NT2/D1 (cell line): ENCODE measurements at regions not wholly inside any gene's neighbourhood (a gene's known extent, or its start where the extent isn't known, plus 50 kb on each side); places are given as distances from the start of the nearest gene placed in this dataset.

ENCODE experiments used
- DNase-seq: peaks from one replicate; pipeline ENCODE4 v3.0.0-alpha.2; 2011; ENCODE audit warnings: low read depth, low spot score
- H3K27me3 ChIP-seq: 2 replicates; pipeline ENCODE4 v1.6.0; 2011; ENCODE audit warnings: mild to moderate bottlenecking; ENCODE audit not compliant: insufficient read length, insufficient read depth
- H3K36me3 ChIP-seq: 2 replicates; pipeline ENCODE4 v1.6.1; 2011; ENCODE audit warnings: mild to moderate bottlenecking, low read length, mixed read lengths; ENCODE audit not compliant: insufficient read depth, insufficient read length
- H3K4me1 ChIP-seq: 2 replicates; pipeline ENCODE4 v1.5.1; 2011; ENCODE audit not compliant: insufficient read depth, insufficient read length
- H3K4me3 ChIP-seq: 2 replicates; pipeline ENCODE4 v1.5.1; 2011; ENCODE audit warnings: low read depth; ENCODE audit not compliant: insufficient read length
- H3K9ac ChIP-seq: 2 replicates; pipeline ENCODE4 v1.6.0; 2011; ENCODE audit warnings: low read depth; ENCODE audit not compliant: insufficient read length
- H3K9me3 ChIP-seq: 2 replicates; pipeline ENCODE4 v1.5.1; 2011; ENCODE audit warnings: mild to moderate bottlenecking, low read length; ENCODE audit not compliant: insufficient read depth
- SUZ12 ChIP-seq: IDR thresholded peaks from 2 replicates; pipeline ENCODE4 v1.6.1; 2011; ENCODE audit not compliant: insufficient read length, insufficient read depth; ENCODE audit errors: extremely low read depth
- YY1 ChIP-seq: IDR thresholded peaks from 2 replicates; pipeline ENCODE4 v1.6.1; 2011; ENCODE audit not compliant: insufficient read length, insufficient read depth
- ZNF274 ChIP-seq: IDR thresholded peaks from 2 replicates; pipeline ENCODE4 v1.6.1; 2011; ENCODE audit warnings: mild to moderate bottlenecking, low read depth, low read length

DNA sequence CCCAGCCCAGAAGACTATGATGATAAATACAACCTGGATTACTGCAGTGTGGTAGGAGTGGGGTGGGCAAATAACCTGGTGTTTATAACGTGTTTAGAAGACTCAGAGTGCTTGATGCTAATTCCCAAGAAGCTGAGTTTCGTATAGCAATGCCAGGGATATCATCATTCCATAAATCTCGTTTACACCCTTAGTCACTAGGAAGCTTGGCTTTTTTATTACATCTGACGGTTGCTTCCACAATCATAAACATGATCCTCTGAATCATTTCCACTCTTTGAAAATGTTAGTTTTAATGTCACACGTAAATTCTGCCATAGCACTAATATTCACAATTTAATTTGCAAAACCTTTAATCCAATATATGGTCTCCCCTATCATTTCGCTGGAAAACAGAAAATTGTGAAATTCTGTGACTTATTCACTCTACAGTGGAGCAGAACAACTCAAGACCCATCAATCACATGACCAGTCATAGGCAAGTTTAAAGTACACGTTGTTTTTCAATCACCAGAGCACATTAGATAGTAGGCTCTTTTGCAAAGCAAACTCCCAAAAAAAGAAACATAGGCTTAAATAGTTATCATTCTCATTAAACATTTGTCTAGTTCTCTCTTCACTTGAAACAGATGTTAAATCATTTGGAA lies 321.0 kb downstream of the LTN1 start:
- DNase-seq = no peak
- no peak overlapping the region for H3K4me3 ChIP-seq
- no peak for TF ChIP-seq ZNF274
- TF ChIP-seq YY1 = no peak
- TF ChIP-seq SUZ12 = no peak
- H3K4me1 ChIP-seq = no peaks in the 10 kb centered on the region
- no peak overlapping the region for H3K9ac ChIP-seq
- no peaks in the 10 kb centered on the region for H3K27me3 ChIP-seq
- no peaks in the 10 kb centered on the region for H3K36me3 ChIP-seq
- peaks cover 4% of the 10 kb centered on the region; the same call in 1 of the 2 replicates for H3K9me3 ChIP-seq

DNA sequence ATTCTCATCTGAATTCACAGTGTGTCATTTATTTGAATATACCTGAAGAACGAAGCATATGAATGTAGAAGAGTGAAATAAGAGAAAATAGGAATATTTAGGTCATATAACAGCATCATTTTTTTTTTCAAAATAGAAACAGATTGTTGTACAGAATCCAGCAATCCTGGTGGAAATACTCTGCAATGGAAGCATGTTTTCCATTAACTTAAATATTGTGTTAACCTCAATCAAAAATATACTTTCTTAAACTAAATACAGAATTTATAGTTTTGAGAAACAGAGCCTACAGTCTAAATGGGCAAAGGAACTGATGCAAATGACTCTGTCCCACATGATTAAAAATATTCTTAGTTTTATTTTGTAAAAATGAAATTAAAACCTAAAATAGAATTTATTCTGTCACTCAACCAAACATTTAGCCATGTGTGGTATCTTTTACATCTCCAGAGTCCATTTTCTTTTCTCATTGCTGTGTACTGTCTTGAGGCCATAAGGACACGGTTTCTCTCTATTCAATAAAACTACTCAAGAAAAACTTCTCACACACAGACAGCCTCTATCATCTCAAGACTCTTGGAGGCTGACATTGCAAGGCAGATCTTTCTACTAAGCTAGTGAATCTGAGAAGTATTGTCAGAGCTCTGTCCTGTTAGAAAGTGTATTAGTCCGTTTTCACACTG lies 322.6 kb downstream of the LTN1 start:
- H3K27me3 ChIP-seq = no peaks in the 10 kb centered on the region
- no peak overlapping the region for H3K9ac ChIP-seq
- H3K36me3 ChIP-seq = no peaks in the 10 kb centered on the region
- no peak overlapping the region for H3K4me3 ChIP-seq
- H3K9me3 ChIP-seq = no peaks in the 10 kb centered on the region
- TF ChIP-seq YY1 = no peak
- no peaks in the 10 kb centered on the region for H3K4me1 ChIP-seq
- no peak for DNase-seq

DNA sequence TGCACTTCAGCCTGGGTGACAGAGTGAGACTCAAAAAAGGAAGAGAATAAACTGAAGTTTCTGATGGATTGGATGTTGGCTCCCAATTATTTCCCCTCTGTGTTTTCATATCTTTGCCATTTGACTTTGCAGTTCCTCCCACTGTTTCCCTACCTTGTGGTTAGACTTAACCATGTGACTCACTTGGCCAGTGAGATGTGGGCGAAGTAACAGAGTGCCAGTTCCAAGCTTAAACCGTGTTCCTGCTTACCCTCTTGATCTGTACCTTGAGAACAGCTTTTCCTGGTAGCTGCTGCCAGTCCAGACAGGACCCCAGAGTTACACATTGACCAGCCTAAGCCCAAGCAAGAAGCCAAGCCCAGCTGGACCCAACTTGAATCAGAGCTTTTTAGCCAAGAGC lies 323.4 kb downstream of the LTN1 start:
- Histone ChIP-seq H3K27me3 (no peaks in the 10 kb centered on the region), H3K9ac (no peak overlapping the region), H3K4me1 (no peaks in the 10 kb centered on the region), H3K9me3 (no peaks in the 10 kb centered on the region), H3K36me3 (no peaks in the 10 kb centered on the region), H3K4me3 (no peak overlapping the region)
- DNase-seq = no peak
- TF ChIP-seq SUZ12 (no peak), ZNF274 (no peak), YY1 (no peak)

DNA sequence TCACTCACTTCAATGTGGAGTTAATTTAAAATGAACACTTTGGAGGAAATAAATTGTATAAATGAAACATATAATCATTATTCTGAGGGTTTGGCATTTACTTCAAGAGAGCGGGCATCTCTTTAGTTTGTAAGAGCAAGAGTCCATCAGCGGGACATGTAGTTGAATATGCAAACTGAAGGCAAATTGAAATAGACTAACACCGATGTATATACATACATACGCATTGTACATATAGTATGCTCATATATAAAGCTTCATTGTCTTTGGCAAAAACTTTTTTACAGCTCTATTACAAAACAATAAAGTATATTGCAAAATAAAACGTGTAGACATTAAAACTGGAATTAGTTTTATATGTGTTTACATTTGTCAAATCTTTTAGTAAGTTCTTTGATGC lies 328.9 kb downstream of the LTN1 start:
- no peak overlapping the region for H3K9ac ChIP-seq

DNA sequence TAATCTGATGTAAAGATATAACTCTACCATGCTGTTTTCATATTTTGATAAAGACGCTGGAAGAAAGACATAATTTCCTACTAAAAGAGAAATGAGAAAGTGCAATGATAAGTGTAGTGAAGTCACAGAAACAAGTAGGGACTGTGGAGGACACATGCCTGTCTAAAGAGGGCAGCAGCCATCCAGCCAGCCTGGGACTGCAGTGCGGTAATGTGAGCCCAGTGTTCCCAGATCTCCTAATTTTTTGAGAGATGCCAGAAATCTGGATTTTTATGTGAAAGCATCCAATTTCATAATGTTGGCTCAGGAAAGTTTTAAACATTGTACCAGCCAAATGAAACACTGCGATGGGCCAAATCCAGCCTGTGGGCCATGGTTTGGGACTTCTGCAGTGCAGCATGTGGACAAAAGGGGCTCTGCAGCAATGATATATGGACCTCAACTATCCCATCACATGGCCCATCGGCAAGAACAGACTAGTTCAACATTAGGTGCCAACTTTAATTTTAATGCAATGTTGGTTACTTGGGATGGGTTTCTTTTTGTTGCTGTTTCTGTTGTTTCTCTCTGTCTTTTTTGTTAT lies 329.5 kb downstream of the LTN1 start:
- no peak for DNase-seq
- H3K9ac ChIP-seq = no peak overlapping the region
- H3K36me3 ChIP-seq = no peaks in the 10 kb centered on the region
- H3K4me3 ChIP-seq = no peak overlapping the region
- H3K4me1 ChIP-seq = no peaks in the 10 kb centered on the region
- no peaks in the 10 kb centered on the region for H3K9me3 ChIP-seq
- TF ChIP-seq YY1 = no peak
- no peak for TF ChIP-seq SUZ12
- TF ChIP-seq ZNF274 = no peak
- no peaks in the 10 kb centered on the region for H3K27me3 ChIP-seq

More for the DNA sequence above, 328.9 kb downstream of the LTN1 start:
- TF ChIP-seq ZNF274 (no peak), YY1 (no peak), SUZ12 (no peak)
- DNase-seq = no peak
- Histone ChIP-seq H3K4me3 (no peak overlapping the region), H3K27me3 (no peaks in the 10 kb centered on the region), H3K4me1 (no peaks in the 10 kb centered on the region), H3K9me3 (no peaks in the 10 kb centered on the region), H3K36me3 (no peaks in the 10 kb centered on the region)

DNA sequence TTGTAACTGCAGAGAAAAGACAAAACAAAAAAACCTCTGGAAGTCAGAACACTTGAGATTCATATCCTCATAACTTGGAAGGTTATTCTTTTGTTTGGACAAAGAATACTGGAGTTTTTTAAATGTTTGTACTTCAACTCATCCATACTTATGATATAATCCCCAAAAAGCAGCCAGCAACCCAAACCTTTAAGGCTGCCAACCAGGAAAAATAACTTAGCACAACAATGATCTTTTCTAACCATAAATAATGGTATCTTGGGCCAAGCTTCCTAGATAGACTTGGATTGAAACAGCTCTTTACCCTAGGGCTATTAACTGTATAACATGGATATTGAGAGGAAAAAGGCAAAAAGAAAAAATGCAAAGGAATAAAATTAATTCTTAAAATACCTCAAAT lies 335.1 kb downstream of the LTN1 start:
- Histone ChIP-seq H3K27me3 (no peaks in the 10 kb centered on the region), H3K4me3 (no peak overlapping the region), H3K9ac (no peak overlapping the region), H3K36me3 (no peaks in the 10 kb centered on the region), H3K4me1 (no peaks in the 10 kb centered on the region), H3K9me3 (no peaks in the 10 kb centered on the region)
- no peak for TF ChIP-seq ZNF274
- TF ChIP-seq YY1 = no peak
- TF ChIP-seq SUZ12 = no peak
- no peak for DNase-seq

DNA sequence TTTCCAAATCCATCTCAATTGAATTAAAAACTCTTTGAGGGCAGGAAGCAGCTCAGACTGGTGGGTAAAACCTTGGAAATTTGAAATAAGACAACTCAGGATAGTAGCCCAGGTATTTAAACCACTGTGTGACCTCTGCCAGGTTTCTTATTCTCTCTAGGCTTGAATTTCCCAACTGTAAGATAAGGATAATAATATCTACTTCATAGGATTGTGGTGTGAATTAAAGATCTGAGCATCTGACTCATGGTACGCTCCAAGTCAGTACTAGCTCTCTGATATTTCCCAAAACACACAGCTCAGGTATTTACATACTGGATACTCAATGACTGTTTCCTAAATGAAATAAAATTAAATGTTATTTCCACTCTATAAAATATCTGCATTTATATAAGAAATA lies 337.2 kb downstream of the LTN1 start:
- TF ChIP-seq YY1 (no peak), ZNF274 (no peak), SUZ12 (no peak)
- Histone ChIP-seq H3K27me3 (no peaks in the 10 kb centered on the region), H3K36me3 (no peaks in the 10 kb centered on the region), H3K4me3 (no peak overlapping the region), H3K9ac (no peak overlapping the region), H3K4me1 (no peaks in the 10 kb centered on the region), H3K9me3 (no peaks in the 10 kb centered on the region)
- DNase-seq = no peak
